ENCODE measurements at regions not wholly inside any gene's neighbourhood (a gene's known extent, or its start where the extent isn't known, plus 50 kb on each side); places are given as distances from the start of the nearest gene placed in this dataset.

GRCh38 chr12:11446372-11446771 lies 51.0 kb upstream of the PRB2 start:
- H3K79me2 ChIP-seq (ENCODE audit: insufficient read depth, low read length) = no peaks in the 10 kb centered on the region
- H3K36me3 ChIP-seq (ENCODE audit: insufficient read depth, low read length) = no peaks in the 10 kb centered on the region
- H3K9me3 ChIP-seq (ENCODE audit: low read depth, low read length) = no peaks in the 10 kb centered on the region
- H3K4me2 ChIP-seq (ENCODE audit: insufficient read depth, low read length) = no peak overlapping the region
- H3K4me3 ChIP-seq (ENCODE audit: insufficient read depth, low read length) = no peak overlapping the region
- no peak for DNase-seq (ENCODE audit: insufficient read length, low spot score, missing footprints)
- H3K4me1 ChIP-seq (ENCODE audit: insufficient read depth, low read length) = no peaks in the 10 kb centered on the region
- no peak overlapping the region for H3K27ac ChIP-seq (ENCODE audit: low read depth, low read length)
- H4K20me1 ChIP-seq (ENCODE audit: insufficient read depth, low read length) = no peaks in the 10 kb centered on the region
- H2AFZ ChIP-seq (ENCODE audit: low read length) = no peak overlapping the region
- no peaks in the 10 kb centered on the region for H3K27me3 ChIP-seq (ENCODE audit: insufficient read depth, low read length)
- no peak for TF ChIP-seq CTCF (IDR thresholded peaks at IDR 0.05; ENCODE audit: extremely low read depth, low read depth, low read length)

- no peak for TF ChIP-seq CTCF (IDR thresholded peaks at IDR 0.05; ENCODE audit: extremely low read depth, low read depth, low read length)
- DNase-seq (ENCODE audit: insufficient read length, low spot score, missing footprints) = no peak
- H3K36me3 ChIP-seq (ENCODE audit: insufficient read depth, low read length) = no peaks in the 10 kb centered on the region
Observed at GRCh38 chr12:11457996-11458645, 62.8 kb upstream of the PRB2 start.

GRCh38 chr12:11460343-11461023 lies 65.1 kb upstream of the PRB2 start:
- Histone ChIP-seq H3K9me3 (ENCODE audit: low read depth, low read length) (no peaks in the 10 kb centered on the region), H3K79me2 (ENCODE audit: insufficient read depth, low read length) (no peaks in the 10 kb centered on the region), H4K20me1 (ENCODE audit: insufficient read depth, low read length) (no peaks in the 10 kb centered on the region), H3K4me2 (ENCODE audit: insufficient read depth, low read length) (no peak overlapping the region), H3K4me1 (ENCODE audit: insufficient read depth, low read length) (no peaks in the 10 kb centered on the region), H3K27me3 (ENCODE audit: insufficient read depth, low read length) (no peaks in the 10 kb centered on the region), H3K36me3 (ENCODE audit: insufficient read depth, low read length) (no peaks in the 10 kb centered on the region), H3K27ac (ENCODE audit: low read depth, low read length) (no peak overlapping the region), H2AFZ (ENCODE audit: low read length) (no peak overlapping the region), H3K4me3 (ENCODE audit: insufficient read depth, low read length) (no peak overlapping the region)
- no peak for DNase-seq (ENCODE audit: insufficient read length, low spot score, missing footprints)
- TF ChIP-seq CTCF (IDR thresholded peaks at IDR 0.05; ENCODE audit: extremely low read depth, low read depth, low read length) = no peak

More at GRCh38 chr12:11457996-11458645, 62.8 kb upstream of the PRB2 start:
- H3K27me3 ChIP-seq (ENCODE audit: insufficient read depth, low read length) = no peaks in the 10 kb centered on the region
- no peak overlapping the region for H2AFZ ChIP-seq (ENCODE audit: low read length)
- H3K79me2 ChIP-seq (ENCODE audit: insufficient read depth, low read length) = no peaks in the 10 kb centered on the region
- H4K20me1 ChIP-seq (ENCODE audit: insufficient read depth, low read length) = no peaks in the 10 kb centered on the region
- no peaks in the 10 kb centered on the region for H3K9me3 ChIP-seq (ENCODE audit: low read depth, low read length)
- H3K4me1 ChIP-seq (ENCODE audit: insufficient read depth, low read length) = no peaks in the 10 kb centered on the region
- no peak overlapping the region for H3K4me3 ChIP-seq (ENCODE audit: insufficient read depth, low read length)
- no peak overlapping the region for H3K27ac ChIP-seq (ENCODE audit: low read depth, low read length)
- no peak overlapping the region for H3K4me2 ChIP-seq (ENCODE audit: insufficient read depth, low read length)

- no peaks in the 10 kb centered on the region for H3K79me2 ChIP-seq (ENCODE audit: insufficient read depth, low read length)
- no peaks in the 10 kb centered on the region for H3K36me3 ChIP-seq (ENCODE audit: insufficient read depth, low read length)
- H3K9me3 ChIP-seq (ENCODE audit: low read depth, low read length) = no peaks in the 10 kb centered on the region
- no peak overlapping the region for H3K4me2 ChIP-seq (ENCODE audit: insufficient read depth, low read length)
- H4K20me1 ChIP-seq (ENCODE audit: insufficient read depth, low read length) = no peaks in the 10 kb centered on the region
- no peak for DNase-seq (ENCODE audit: insufficient read length, low spot score, missing footprints)
- TF ChIP-seq CTCF (IDR thresholded peaks at IDR 0.05; ENCODE audit: extremely low read depth, low read depth, low read length) = no peak
- H3K27ac ChIP-seq (ENCODE audit: low read depth, low read length) = no peak overlapping the region
- no peaks in the 10 kb centered on the region for H3K27me3 ChIP-seq (ENCODE audit: insufficient read depth, low read length)
- no peak overlapping the region for H2AFZ ChIP-seq (ENCODE audit: low read length)
- no peaks in the 10 kb centered on the region for H3K4me1 ChIP-seq (ENCODE audit: insufficient read depth, low read length)
- no peak overlapping the region for H3K4me3 ChIP-seq (ENCODE audit: insufficient read depth, low read length)
Observed at GRCh38 chr12:11461433-11461832, 66.1 kb upstream of the PRB2 start.

Data from osteoblast (primary cell).